OCI-LY7 (cell line): ENCODE measurements at regions not wholly inside any gene's neighbourhood (a gene's known extent, or its start where the extent isn't known, plus 50 kb on each side); places are given as distances from the start of the nearest gene placed in this dataset.

Experiments
- EZH2phosphoT487 ChIP-seq: fragments of 200-600 bp; sonication (generic); IDR thresholded peaks from 2 replicates; pipeline ENCODE4 v1.6.1; 2018; ENCODE audit warnings: low read depth, borderline replicate concordance, mild to moderate bottlenecking, mixed run types, antibody characterized with exemption, low read length, moderate library complexity, mixed read lengths
- TF ChIP-seq, protein P1 (sequence below): fragments of 200-600 bp; sonication (generic); conservative IDR thresholded peaks from 2 replicates; pipeline ENCODE4 v1.5.1; 2014; ENCODE audit warnings: mild to moderate bottlenecking, antibody characterized with exemption, low read length, moderate library complexity, mixed read lengths

DNA sequence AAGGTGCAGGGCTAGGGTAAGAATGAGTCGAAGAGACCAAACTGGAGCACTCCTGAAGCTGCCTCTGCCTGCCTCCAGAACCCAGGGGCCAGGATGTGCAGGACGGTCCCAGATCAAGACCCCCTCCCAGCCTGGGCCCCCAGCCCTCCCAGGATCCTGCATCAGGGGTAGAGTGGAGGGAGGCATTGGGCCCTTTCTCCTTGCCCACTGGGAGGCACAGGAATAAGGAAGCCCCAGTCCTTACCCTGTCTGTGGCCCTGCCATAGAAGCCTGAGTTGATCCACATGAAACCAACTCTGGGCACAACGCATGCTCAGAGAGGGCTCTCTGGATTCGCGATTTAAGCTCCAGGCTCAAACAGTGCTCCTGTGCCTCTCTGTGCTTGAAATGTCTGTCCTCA, 661.8 kb upstream of the B3GAT1 start:
- TF ChIP-seq, protein P1, sequence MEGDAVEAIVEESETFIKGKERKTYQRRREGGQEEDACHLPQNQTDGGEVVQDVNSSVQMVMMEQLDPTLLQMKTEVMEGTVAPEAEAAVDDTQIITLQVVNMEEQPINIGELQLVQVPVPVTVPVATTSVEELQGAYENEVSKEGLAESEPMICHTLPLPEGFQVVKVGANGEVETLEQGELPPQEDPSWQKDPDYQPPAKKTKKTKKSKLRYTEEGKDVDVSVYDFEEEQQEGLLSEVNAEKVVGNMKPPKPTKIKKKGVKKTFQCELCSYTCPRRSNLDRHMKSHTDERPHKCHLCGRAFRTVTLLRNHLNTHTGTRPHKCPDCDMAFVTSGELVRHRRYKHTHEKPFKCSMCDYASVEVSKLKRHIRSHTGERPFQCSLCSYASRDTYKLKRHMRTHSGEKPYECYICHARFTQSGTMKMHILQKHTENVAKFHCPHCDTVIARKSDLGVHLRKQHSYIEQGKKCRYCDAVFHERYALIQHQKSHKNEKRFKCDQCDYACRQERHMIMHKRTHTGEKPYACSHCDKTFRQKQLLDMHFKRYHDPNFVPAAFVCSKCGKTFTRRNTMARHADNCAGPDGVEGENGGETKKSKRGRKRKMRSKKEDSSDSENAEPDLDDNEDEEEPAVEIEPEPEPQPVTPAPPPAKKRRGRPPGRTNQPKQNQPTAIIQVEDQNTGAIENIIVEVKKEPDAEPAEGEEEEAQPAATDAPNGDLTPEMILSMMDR = no peak
- TF ChIP-seq EZH2phosphoT487 = no peak
